ENCODE measurements at regions not wholly inside any gene's neighbourhood (a gene's known extent, or its start where the extent isn't known, plus 50 kb on each side); places are given as distances from the start of the nearest gene placed in this dataset.

DNA sequence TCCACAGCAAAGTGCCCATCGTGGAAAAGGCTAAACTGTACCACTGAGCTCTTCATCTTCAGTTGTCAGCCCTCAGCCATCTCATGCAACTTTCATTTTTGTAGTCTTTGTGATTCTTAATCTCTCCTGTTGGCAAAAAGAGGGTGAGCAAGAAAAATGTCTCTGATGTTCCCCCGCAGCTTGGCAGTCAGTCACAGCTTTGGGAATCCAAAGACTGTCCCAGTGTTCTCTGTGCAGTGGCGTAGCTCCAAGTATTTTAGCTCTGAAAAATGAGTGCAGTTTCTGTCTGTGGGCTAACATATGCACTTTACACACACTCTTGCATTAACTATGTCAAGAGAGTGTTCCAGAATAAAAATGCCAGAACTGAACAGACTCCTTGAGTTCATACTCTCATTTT is 372.2 kb downstream of the TMEM232 start:
- Histone ChIP-seq H3K36me3 (ENCODE audit: control insufficient read depth, insufficient read depth, low read length) (no peaks in the 10 kb centered on the region), H3K9me3 (no peaks in the 10 kb centered on the region), H3K4me3 (ENCODE audit: low read depth, low read length) (no peak overlapping the region), H3K27me3 (replicated peaks; ENCODE audit: control insufficient read depth, insufficient read depth, low read length) (no peaks in the 10 kb centered on the region; the same call in 1 of the 2 replicates), H3K4me1 (no peaks in the 10 kb centered on the region)
- no peaks in the 10 kb centered on the region for H3K4me1 Mint-ChIP-seq (ENCODE audit: low read depth, unreplicated experiment)
- ChIA-PET POLR2A (interaction anchor here (0.6 kb wide), 1 partner anchor 383 kb away, joined by 5 read pairs; no protein-coding TSS in a partner anchor), CTCF (no interaction called here)
- no peak overlapping the region for H3K27ac Mint-ChIP-seq (ENCODE audit: unreplicated experiment)
- intact Hi-C loops (cut with micrococcal nuclease; ENCODE audit: unreplicated experiment) = no loop called here
- TF ChIP-seq, protein P1, sequence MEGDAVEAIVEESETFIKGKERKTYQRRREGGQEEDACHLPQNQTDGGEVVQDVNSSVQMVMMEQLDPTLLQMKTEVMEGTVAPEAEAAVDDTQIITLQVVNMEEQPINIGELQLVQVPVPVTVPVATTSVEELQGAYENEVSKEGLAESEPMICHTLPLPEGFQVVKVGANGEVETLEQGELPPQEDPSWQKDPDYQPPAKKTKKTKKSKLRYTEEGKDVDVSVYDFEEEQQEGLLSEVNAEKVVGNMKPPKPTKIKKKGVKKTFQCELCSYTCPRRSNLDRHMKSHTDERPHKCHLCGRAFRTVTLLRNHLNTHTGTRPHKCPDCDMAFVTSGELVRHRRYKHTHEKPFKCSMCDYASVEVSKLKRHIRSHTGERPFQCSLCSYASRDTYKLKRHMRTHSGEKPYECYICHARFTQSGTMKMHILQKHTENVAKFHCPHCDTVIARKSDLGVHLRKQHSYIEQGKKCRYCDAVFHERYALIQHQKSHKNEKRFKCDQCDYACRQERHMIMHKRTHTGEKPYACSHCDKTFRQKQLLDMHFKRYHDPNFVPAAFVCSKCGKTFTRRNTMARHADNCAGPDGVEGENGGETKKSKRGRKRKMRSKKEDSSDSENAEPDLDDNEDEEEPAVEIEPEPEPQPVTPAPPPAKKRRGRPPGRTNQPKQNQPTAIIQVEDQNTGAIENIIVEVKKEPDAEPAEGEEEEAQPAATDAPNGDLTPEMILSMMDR (IDR thresholded peaks at IDR 0.05; ENCODE audit: insufficient read depth in 1 of 2, low read depth in 1 of 2, low read length in 1 of 2, severe bottlenecking in 1 of 2, unreplicated experiment in 1 of 2) = no peak
- H3K27me3 Mint-ChIP-seq (ENCODE audit: insufficient read depth, unreplicated experiment) = no peaks in the 10 kb centered on the region
- H3K9me3 Mint-ChIP-seq (ENCODE audit: unreplicated experiment) = no peaks in the 10 kb centered on the region
- DNase-seq = no peak
- H3K4me3 Mint-ChIP-seq (ENCODE audit: unreplicated experiment) = no peak overlapping the region
- BruUV-seq (replicated peaks) = no TSS peak
- H3K36me3 Mint-ChIP-seq (ENCODE audit: insufficient read depth, unreplicated experiment) = no peaks in the 10 kb centered on the region

- TF ChIP-seq, protein P1 (IDR thresholded peaks at IDR 0.05; ENCODE audit: insufficient read depth in 1 of 2, low read depth in 1 of 2, low read length in 1 of 2, severe bottlenecking in 1 of 2, unreplicated experiment in 1 of 2) = no peak
- no peaks in the 10 kb centered on the region for H3K36me3 Mint-ChIP-seq (ENCODE audit: insufficient read depth, unreplicated experiment)
- no peaks in the 10 kb centered on the region for H3K27me3 Mint-ChIP-seq (ENCODE audit: insufficient read depth, unreplicated experiment)
- H3K4me1 Mint-ChIP-seq (ENCODE audit: low read depth, unreplicated experiment) = no peaks in the 10 kb centered on the region
- Histone ChIP-seq H3K4me3 (ENCODE audit: low read depth, low read length) (no peak overlapping the region), H3K36me3 (ENCODE audit: control insufficient read depth, insufficient read depth, low read length) (no peaks in the 10 kb centered on the region), H3K27me3 (replicated peaks; ENCODE audit: control insufficient read depth, insufficient read depth, low read length) (no peaks in the 10 kb centered on the region; the same call in 1 of the 2 replicates), H3K4me1 (no peaks in the 10 kb centered on the region), H3K9me3 (no peaks in the 10 kb centered on the region)
- POLR2A ChIA-PET = interaction anchor here (0.6 kb wide), 1 partner anchor 382 kb away, joined by 5 read pairs; no protein-coding TSS in a partner anchor
- CTCF ChIA-PET = no interaction called here
- intact Hi-C loops (cut with micrococcal nuclease; ENCODE audit: unreplicated experiment) = no loop called here
- no peaks in the 10 kb centered on the region for H3K9me3 Mint-ChIP-seq (ENCODE audit: unreplicated experiment)
- H3K4me3 Mint-ChIP-seq (ENCODE audit: unreplicated experiment) = no peak overlapping the region
- BruUV-seq (replicated peaks) = no TSS peak
- no peak overlapping the region for H3K27ac Mint-ChIP-seq (ENCODE audit: unreplicated experiment)
- no peak for DNase-seq
Measured at GRCh38 chr5:110354915-110355644, 371.4 kb downstream of the TMEM232 start.

- ChIA-PET CTCF (no interaction called here), POLR2A (no interaction called here)
- Mint-ChIP-seq H3K4me3 (ENCODE audit: unreplicated experiment) (no peak overlapping the region), H3K36me3 (ENCODE audit: insufficient read depth, unreplicated experiment) (no peaks in the 10 kb centered on the region), H3K4me1 (ENCODE audit: low read depth, unreplicated experiment) (no peaks in the 10 kb centered on the region), H3K27ac (ENCODE audit: unreplicated experiment) (no peak overlapping the region), H3K27me3 (ENCODE audit: insufficient read depth, unreplicated experiment) (no peaks in the 10 kb centered on the region), H3K9me3 (ENCODE audit: unreplicated experiment) (no peaks in the 10 kb centered on the region)
- Histone ChIP-seq H3K27me3 (replicated peaks; ENCODE audit: control insufficient read depth, insufficient read depth, low read length) (no peaks in the 10 kb centered on the region; the same call in 1 of the 2 replicates), H3K9me3 (no peaks in the 10 kb centered on the region), H3K36me3 (ENCODE audit: control insufficient read depth, insufficient read depth, low read length) (no peaks in the 10 kb centered on the region), H3K4me3 (ENCODE audit: low read depth, low read length) (no peak overlapping the region), H3K4me1 (no peaks in the 10 kb centered on the region)
- TF ChIP-seq, protein P1 (IDR thresholded peaks at IDR 0.05; ENCODE audit: insufficient read depth in 1 of 2, low read depth in 1 of 2, low read length in 1 of 2, severe bottlenecking in 1 of 2, unreplicated experiment in 1 of 2) = no peak
- BruUV-seq (replicated peaks) = no TSS peak
- no peak for DNase-seq
- intact Hi-C loops (cut with micrococcal nuclease; ENCODE audit: unreplicated experiment) = no loop called here
Measured at GRCh38 chr5:110356677-110357076, 369.8 kb downstream of the TMEM232 start.
